SU-DHL-6 (cell line): ENCODE measurements at regions not wholly inside any gene's neighbourhood (a gene's known extent, or its start where the extent isn't known, plus 50 kb on each side); places are given as distances from the start of the nearest gene placed in this dataset.

ENCODE experiments used
- H2AFZ ChIP-seq: fragments of 200-600 bp; sonication (generic); 2 replicates; pipeline ENCODE4 v1.6.1; 2014; ENCODE audit warnings: low read depth, mild to moderate bottlenecking, moderate library complexity, mixed read lengths, antibody characterized with exemption, low read length; ENCODE audit not compliant: severe bottlenecking
- H3F3A ChIP-seq: fragments of 200-600 bp; shearing (Covaris generic); 2 replicates; pipeline ENCODE4 v1.6.0; 2016; ENCODE audit warnings: antibody characterized with exemption, mild to moderate bottlenecking; ENCODE audit not compliant: insufficient read depth
- H3K27ac ChIP-seq: fragments of 200-600 bp; sonication (generic); 2 replicates; pipeline ENCODE4 v1.5.1; 2016; ENCODE audit warnings: low read depth, mild to moderate bottlenecking, low read length, moderate library complexity, mixed read lengths
- H3K27me3 ChIP-seq: fragments of 200-600 bp; sonication (generic), shearing (Covaris generic); 2 replicates; pipeline ENCODE4 v1.6.0; 2014; ENCODE audit warnings: mild to moderate bottlenecking, low read length
- H3K36me3 ChIP-seq: fragments of 200-600 bp; sonication (generic); 2 replicates; pipeline ENCODE4 v1.6.1; 2014; ENCODE audit warnings: mild to moderate bottlenecking, low read length, mixed read lengths
- H3K4me2 ChIP-seq: fragments of 300-600, 200-600 bp; shearing (Covaris generic), sonication (generic); 2 replicates; pipeline ENCODE4 v1.6.0; 2014; ENCODE audit warnings: low read length, low read depth, mild to moderate bottlenecking; ENCODE audit not compliant: poor library complexity, severe bottlenecking
- H3K4me3 ChIP-seq: fragments of 200-600 bp; sonication (generic); 2 replicates; pipeline ENCODE4 v1.5.1; 2014; ENCODE audit warnings: antibody characterized with exemption, low read length, mild to moderate bottlenecking, mixed read lengths; ENCODE audit not compliant: insufficient read depth, poor library complexity, severe bottlenecking
- H3K79me2 ChIP-seq: fragments of 200-600 bp; sonication (generic); 2 replicates; pipeline ENCODE4 v1.6.1; 2014; ENCODE audit warnings: mild to moderate bottlenecking, low read length, moderate library complexity; ENCODE audit not compliant: insufficient read depth
- H3K9ac ChIP-seq: fragments of 200-600 bp; sonication (generic); 2 replicates; pipeline ENCODE4 v1.7.0; 2014; ENCODE audit warnings: mild to moderate bottlenecking, low read length
- H3K9me2 ChIP-seq: fragments of 200-600 bp; sonication (generic); replicated peaks from 2 replicates; pipeline ENCODE4 v1.6.1; 2014; ENCODE audit warnings: low read length; ENCODE audit not compliant: insufficient read depth
- H3K9me3 ChIP-seq: fragments of 200-600 bp; sonication (generic); 2 replicates; pipeline ENCODE4 v1.6.1; 2014; ENCODE audit warnings: low read length, mixed read lengths; ENCODE audit not compliant: insufficient read depth
- H4K20me1 ChIP-seq: fragments of 200-600 bp; sonication (generic); 2 replicates; pipeline ENCODE4 v1.6.1; 2014; ENCODE audit warnings: low read depth, mild to moderate bottlenecking, antibody characterized with exemption, low read length, moderate library complexity, mixed read lengths
- CTCF ChIP-seq: fragments of 200-600 bp; sonication (generic); IDR thresholded peaks from one replicate; pipeline ENCODE4 v1.5.1; 2017; ENCODE audit warnings: antibody characterized with exemption, mild to moderate bottlenecking, low read length, moderate library complexity; ENCODE audit not compliant: insufficient read depth, poor library complexity, severe bottlenecking
- EZH2phosphoT487 ChIP-seq: fragments of 200-600 bp; sonication (generic), shearing (Covaris generic); conservative IDR thresholded peaks from 2 replicates; pipeline ENCODE4 v1.6.1; 2018; ENCODE audit warnings: mild to moderate bottlenecking, antibody characterized with exemption, low read length, moderate library complexity, mixed read lengths

- no peaks in the 10 kb centered on the region for H3K9me3 ChIP-seq
- no peak overlapping the region for H2AFZ ChIP-seq
- no peak overlapping the region for H3K4me3 ChIP-seq
- H3K27ac ChIP-seq, result no peak overlapping the region
- no peak overlapping the region for H3K9ac ChIP-seq
- H4K20me1 ChIP-seq, result no peaks in the 10 kb centered on the region
- no peaks in the 10 kb centered on the region for H3K79me2 ChIP-seq
- no peaks in the 10 kb centered on the region for H3K9me2 ChIP-seq
- no peak overlapping the region for H3K4me2 ChIP-seq
- no peak for TF ChIP-seq CTCF
- no peak for TF ChIP-seq EZH2phosphoT487
- no peaks in the 10 kb centered on the region for H3F3A ChIP-seq
- H3K36me3 ChIP-seq, result no peaks in the 10 kb centered on the region
- no peaks in the 10 kb centered on the region for H3K27me3 ChIP-seq
Measured at GRCh38 chr14:98580131-98580678, 691.8 kb downstream of the BCL11B start.

DNA sequence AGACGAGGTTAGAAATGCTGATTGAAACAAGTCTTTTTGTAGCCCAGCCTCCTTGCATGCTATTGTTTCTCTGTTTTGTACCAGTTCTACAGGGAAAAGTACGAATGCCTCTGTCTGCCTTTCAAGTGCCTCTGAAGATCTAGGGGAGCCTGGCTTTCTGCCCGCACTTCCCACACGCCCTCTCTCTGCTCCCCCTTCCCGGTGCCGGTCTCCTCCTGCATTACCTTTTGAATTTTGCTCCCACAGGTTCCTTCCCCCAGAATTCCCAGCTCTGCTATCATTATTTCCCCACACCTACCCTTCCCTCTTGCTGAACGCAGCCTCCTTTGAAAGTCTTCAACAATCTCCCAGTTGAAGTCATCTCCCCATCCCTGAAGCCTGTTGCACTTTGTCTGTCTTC, 689.7 kb downstream of the BCL11B start:
- no peaks in the 10 kb centered on the region for H3K9me2 ChIP-seq
- no peak overlapping the region for H2AFZ ChIP-seq
- no peaks in the 10 kb centered on the region for H3K9me3 ChIP-seq
- H3K27me3 ChIP-seq, result no peaks in the 10 kb centered on the region
- H3K9ac ChIP-seq, result no peak overlapping the region
- H3K27ac ChIP-seq, result no peak overlapping the region
- no peaks in the 10 kb centered on the region for H3K79me2 ChIP-seq
- no peak overlapping the region for H3K4me3 ChIP-seq
- no peak overlapping the region for H3K4me2 ChIP-seq
- no peak for TF ChIP-seq CTCF
- no peak for TF ChIP-seq EZH2phosphoT487
- no peaks in the 10 kb centered on the region for H3K36me3 ChIP-seq
- H4K20me1 ChIP-seq, result no peaks in the 10 kb centered on the region
- no peaks in the 10 kb centered on the region for H3F3A ChIP-seq

DNA sequence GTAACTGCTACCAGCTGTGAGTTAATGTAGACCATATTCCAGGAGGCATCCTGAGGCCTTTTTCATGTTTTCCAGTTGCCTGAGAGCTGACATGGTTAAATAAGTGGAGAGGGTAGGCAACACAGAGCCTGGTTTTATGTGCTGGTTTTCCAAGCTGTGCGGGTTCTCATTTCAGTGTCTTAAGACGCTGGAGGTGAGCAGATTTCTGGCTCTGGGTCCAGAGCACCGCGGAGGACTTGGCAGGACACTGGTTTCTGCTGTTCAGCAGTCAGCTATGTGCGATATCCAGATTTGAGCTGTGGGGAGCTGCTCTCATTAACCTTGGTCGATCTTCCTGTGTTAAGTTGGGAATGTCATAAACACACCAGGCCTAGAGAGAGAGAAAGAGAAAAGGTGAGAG, 680.8 kb downstream of the BCL11B start:
- no peak for TF ChIP-seq CTCF
- H3K79me2 ChIP-seq, result no peaks in the 10 kb centered on the region
- H3K9me3 ChIP-seq, result no peaks in the 10 kb centered on the region
- H3K27me3 ChIP-seq, result no peaks in the 10 kb centered on the region
- H3K4me2 ChIP-seq, result no peak overlapping the region
- H3K9me2 ChIP-seq, result no peaks in the 10 kb centered on the region
- no peaks in the 10 kb centered on the region for H4K20me1 ChIP-seq
- H3K4me3 ChIP-seq, result no peak overlapping the region
- no peak overlapping the region for H2AFZ ChIP-seq
- no peaks in the 10 kb centered on the region for H3F3A ChIP-seq
- no peak overlapping the region for H3K27ac ChIP-seq
- no peak overlapping the region for H3K9ac ChIP-seq
- no peaks in the 10 kb centered on the region for H3K36me3 ChIP-seq
